Activated CD4-positive, alpha-beta memory T cell treated with anti-CD3 and anti-CD28 coated beads, Interleukin-2, amount 10 ng/mL, durations not matched to agents 7 days and 5 days (primary cell): ENCODE measurements at regions not wholly inside any gene's neighbourhood (a gene's known extent, or its start where the extent isn't known, plus 50 kb on each side); places are given as distances from the start of the nearest gene placed in this dataset.
"Not testable (repeated sequence)": the region's sequence is repeated elsewhere in the genome, so short reads cannot be mapped to it uniquely, and the experiment has no call there.

Experiments
- CTCF ChIA-PET: fragments of 350-600 bp; sonication (Branson Sonifier 250); formaldehyde crosslinking; loops from one replicate; lab custom pipeline; 2021; ENCODE audit warnings: antibody characterized with exemption, inconsistent platforms; lab: Charles Lee
- POLR2A ChIA-PET: fragments of 350-600 bp; sonication (Branson Sonifier 250); formaldehyde crosslinking; loops from one replicate; lab custom pipeline; 2021; ENCODE audit warnings: antibody characterized with exemption; lab: Charles Lee
- DNase-seq: peaks from one replicate; pipeline ENCODE4 v3.0.0-alpha.2; 2020
- H3K27ac Mint-ChIP-seq: one replicate; pipeline ENCODE4 v1.8.0; 2021; ENCODE audit warnings: mild to moderate bottlenecking, mixed read lengths
- H3K27me3 Mint-ChIP-seq: one replicate; pipeline ENCODE4 v1.8.0; 2021; ENCODE audit warnings: mixed read lengths
- H3K36me3 Mint-ChIP-seq: one replicate; pipeline ENCODE4 v1.8.0; 2021; ENCODE audit warnings: low read depth, mixed read lengths
- H3K4me1 Mint-ChIP-seq: one replicate; pipeline ENCODE4 v1.8.0; 2021; ENCODE audit warnings: mixed read lengths
- H3K4me3 Mint-ChIP-seq: one replicate; pipeline ENCODE4 v1.8.0; 2021; ENCODE audit warnings: mild to moderate bottlenecking, mixed read lengths
- H3K9me3 Mint-ChIP-seq: one replicate; pipeline ENCODE4 v1.8.0; 2021; ENCODE audit warnings: mixed read lengths

DNA sequence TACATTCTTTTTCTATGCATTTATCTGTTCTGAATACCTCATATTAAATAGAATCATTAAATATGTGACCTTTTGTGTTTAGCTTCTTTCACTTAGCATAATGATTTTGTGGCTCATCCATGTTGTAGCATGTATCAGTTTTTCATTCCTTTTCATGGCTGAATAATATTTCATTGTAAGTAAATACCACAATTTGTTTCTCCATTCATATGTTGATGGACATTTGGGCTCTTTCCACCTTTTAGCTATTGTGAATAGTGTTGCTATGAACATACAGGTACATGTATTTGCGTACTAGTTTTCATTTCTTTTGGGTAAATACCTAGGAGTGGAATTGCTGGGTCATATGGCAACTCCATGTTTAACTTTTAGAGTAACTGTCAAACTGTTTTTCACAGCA, 85.1 kb downstream of the GNL3L start:
- H3K4me3 Mint-ChIP-seq: no peak overlapping the region
- H3K27me3 Mint-ChIP-seq: no peaks in the 10 kb centered on the region
- H3K4me1 Mint-ChIP-seq: no peaks in the 10 kb centered on the region
- ChIA-PET CTCF (no interaction called here), POLR2A (no interaction called here)
- no peak for DNase-seq
- no peak overlapping the region for H3K27ac Mint-ChIP-seq
- H3K9me3 Mint-ChIP-seq: peaks cover 1% of the 10 kb centered on the region
- peaks cover 16% of the 10 kb centered on the region for H3K36me3 Mint-ChIP-seq

DNA sequence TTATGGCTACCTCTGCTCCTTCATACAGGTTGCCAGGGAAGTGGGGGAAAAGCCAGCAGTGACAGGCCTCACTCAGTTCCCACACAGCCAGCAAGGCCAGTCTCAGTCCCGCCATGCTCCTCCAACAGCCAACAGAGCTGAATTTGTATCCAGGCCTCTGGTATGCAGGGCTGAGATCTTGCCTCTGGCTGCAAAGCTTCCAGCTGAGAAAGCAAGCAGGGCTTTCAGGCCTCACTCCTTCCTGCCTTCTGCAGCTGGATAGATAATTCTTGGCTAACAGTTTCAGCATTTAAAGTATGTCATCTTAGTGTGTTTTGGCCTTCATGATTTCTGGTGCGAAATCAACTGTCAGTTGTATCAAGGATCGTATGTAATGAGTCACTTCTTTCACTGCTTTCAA, 103.6 kb downstream of the GNL3L start:
- H3K27me3 Mint-ChIP-seq: peaks cover 3% of the 10 kb centered on the region
- no peak overlapping the region for H3K27ac Mint-ChIP-seq
- H3K4me1 Mint-ChIP-seq: peaks cover under 1% of the 10 kb centered on the region
- no peak overlapping the region for H3K4me3 Mint-ChIP-seq
- ChIA-PET POLR2A (no interaction called here), CTCF (no interaction called here)
- peaks cover 18% of the 10 kb centered on the region for H3K9me3 Mint-ChIP-seq
- DNase-seq: no peak
- no peaks in the 10 kb centered on the region for H3K36me3 Mint-ChIP-seq

- Mint-ChIP-seq H3K4me1 (peaks cover 9% of the 10 kb centered on the region), H3K4me3 (peak overlapping the region; percentile 87), H3K36me3 (no peaks in the 10 kb centered on the region), H3K27me3 (no peaks in the 10 kb centered on the region), H3K27ac (peak overlapping the region; percentile 98), H3K9me3 (peaks cover 2% of the 10 kb centered on the region)
- CTCF ChIA-PET: interaction anchor here (0.9 to 1.9 kb wide), 5 partner anchors 110 to 521 kb away, joined by 3 to 9 read pairs (median 5); partner anchors contain the start of genes APEX2 and GNL3L
- DNase-seq: no peak
- POLR2A ChIA-PET: interaction anchor here (0.7 to 2.2 kb wide), 18 partner anchors 96 to 1414 kb away, joined by 3 to 28 read pairs (median 6); partner anchors contain the start of genes APEX2, FAM120C, GNL3L and HUWE1
Measured at GRCh38 chrX:54639018-54639345, 109.0 kb downstream of the GNL3L start.

- ChIA-PET CTCF (interaction anchor here (0.9 to 1.9 kb wide), 6 partner anchors 110 to 521 kb away, joined by 3 to 9 read pairs (median 5); partner anchors contain the start of genes APEX2 and GNL3L), POLR2A (interaction anchor here (0.7 to 2.2 kb wide), 18 partner anchors 96 to 1415 kb away, joined by 3 to 28 read pairs (median 6); partner anchors contain the start of genes APEX2, FAM120C, GNL3L and HUWE1)
- Mint-ChIP-seq H3K4me1 (peaks cover 9% of the 10 kb centered on the region), H3K9me3 (peaks cover 2% of the 10 kb centered on the region), H3K4me3 (peak overlapping the region; percentile 87), H3K27ac (peak overlapping the region; percentile 98), H3K36me3 (no peaks in the 10 kb centered on the region), H3K27me3 (no peaks in the 10 kb centered on the region)
- peak; percentile 94 for DNase-seq
Measured at GRCh38 chrX:54639346-54640102, 109.5 kb downstream of the GNL3L start.

DNA sequence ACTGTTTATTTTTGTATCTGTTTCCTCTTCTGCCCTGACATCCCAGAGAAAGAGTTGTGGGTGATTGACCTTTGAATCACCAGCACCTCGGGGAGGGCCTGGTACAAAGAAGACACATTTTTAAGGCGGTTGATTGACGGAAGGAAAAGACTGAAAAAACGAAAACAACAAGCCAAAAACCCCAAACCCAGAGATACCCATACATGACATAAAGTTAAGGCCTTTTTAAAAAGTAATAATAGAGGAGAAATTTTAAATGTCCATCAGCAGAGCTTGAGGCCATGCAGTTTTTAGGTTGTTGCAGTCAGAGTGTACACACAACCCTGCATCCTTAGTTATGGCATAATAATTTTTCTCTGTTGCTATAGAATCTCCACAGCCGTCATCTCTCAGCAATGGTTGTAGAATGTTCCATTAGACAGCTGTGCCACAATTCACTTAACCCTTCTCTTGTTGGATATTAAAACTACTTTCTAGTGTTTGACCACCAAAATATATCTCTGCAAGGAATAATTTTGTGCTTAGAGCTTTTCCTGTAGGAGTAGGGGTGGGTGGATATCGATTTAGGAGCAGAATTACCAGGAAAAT, 110.2 kb downstream of the GNL3L start:
- CTCF ChIA-PET: interaction anchor here (0.9 to 1.9 kb wide), 7 partner anchors 111 to 520 kb away, joined by 3 to 9 read pairs (median 5); partner anchors contain the start of genes APEX2 and GNL3L
- POLR2A ChIA-PET: interaction anchor here (0.9 to 2.2 kb wide), 17 partner anchors 110 to 1415 kb away, joined by 3 to 28 read pairs (median 6); partner anchors contain the start of genes APEX2, FAM120C, GNL3L and HUWE1
- H3K9me3 Mint-ChIP-seq: no peaks in the 10 kb centered on the region
- no peaks in the 10 kb centered on the region for H3K36me3 Mint-ChIP-seq
- H3K27ac Mint-ChIP-seq: peak overlapping the region; percentile 98
- no peaks in the 10 kb centered on the region for H3K27me3 Mint-ChIP-seq
- peak overlapping the region; percentile 87 for H3K4me3 Mint-ChIP-seq
- DNase-seq: no peak
- peaks cover 9% of the 10 kb centered on the region for H3K4me1 Mint-ChIP-seq

- H3K4me1 Mint-ChIP-seq: peaks cover 9% of the 10 kb centered on the region
- no peak for DNase-seq
- no peaks in the 10 kb centered on the region for H3K9me3 Mint-ChIP-seq
- ChIA-PET POLR2A (interaction anchor here (1.1 to 2.2 kb wide), 4 partner anchors 110 to 957 kb away, joined by 3 to 28 read pairs (median 12); partner anchors contain the start of genes GNL3L, HUWE1 and TSR2), CTCF (interaction anchor here (1.2 to 1.8 kb wide), 2 partner anchors 146 to 165 kb away, joined by 3 to 5 read pairs; no protein-coding TSS in a partner anchor)
- no peaks in the 10 kb centered on the region for H3K36me3 Mint-ChIP-seq
- H3K27me3 Mint-ChIP-seq: no peaks in the 10 kb centered on the region
- no peak overlapping the region for H3K4me3 Mint-ChIP-seq
- no peak overlapping the region for H3K27ac Mint-ChIP-seq
Measured at GRCh38 chrX:54640736-54641135, 110.7 kb downstream of the GNL3L start.

DNA sequence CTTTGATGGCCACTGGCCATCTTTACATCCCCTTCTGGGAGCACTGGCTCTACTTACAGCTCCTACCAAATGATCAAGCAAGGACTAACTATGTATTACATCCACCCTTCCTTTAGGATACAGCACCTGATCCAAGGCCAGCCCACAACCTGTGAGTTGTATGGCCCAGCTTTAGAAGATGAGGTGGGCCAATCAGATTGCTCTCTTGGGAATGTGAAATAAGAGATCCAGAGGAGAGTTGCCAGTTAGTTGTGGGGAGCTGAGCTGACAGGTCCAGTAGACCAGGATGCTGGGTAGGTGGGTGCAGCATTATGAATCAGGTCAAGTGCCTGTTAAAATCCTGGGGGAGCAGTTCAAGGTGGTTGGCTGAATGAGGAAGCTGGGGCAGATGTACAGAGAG, 111.5 kb downstream of the GNL3L start:
- Mint-ChIP-seq H3K4me1 (peaks cover 9% of the 10 kb centered on the region), H3K9me3 (no peaks in the 10 kb centered on the region), H3K36me3 (no peaks in the 10 kb centered on the region), H3K27me3 (no peaks in the 10 kb centered on the region), H3K4me3 (no peak overlapping the region), H3K27ac (no peak overlapping the region)
- ChIA-PET CTCF (no interaction called here), POLR2A (no interaction called here)
- DNase-seq: no peak

- H3K27me3 Mint-ChIP-seq, CTCF ChIA-PET, DNase-seq, POLR2A ChIA-PET, H3K4me3 Mint-ChIP-seq, H3K9me3 Mint-ChIP-seq, H3K4me1 Mint-ChIP-seq, H3K36me3 Mint-ChIP-seq, H3K27ac Mint-ChIP-seq: not testable (repeated sequence)
Measured at GRCh38 chrX:54647607-54648006, 117.6 kb downstream of the GNL3L start.

GRCh38 chrX:54659547-54659946, 129.5 kb downstream of the GNL3L start:
- Mint-ChIP-seq H3K27me3 (no peaks in the 10 kb centered on the region), H3K4me3 (no peak overlapping the region), H3K4me1 (no peaks in the 10 kb centered on the region), H3K27ac (no peak overlapping the region), H3K9me3 (peaks cover 7% of the 10 kb centered on the region), H3K36me3 (no peaks in the 10 kb centered on the region)
- no peak for DNase-seq
- ChIA-PET POLR2A (no interaction called here), CTCF (no interaction called here)

DNA sequence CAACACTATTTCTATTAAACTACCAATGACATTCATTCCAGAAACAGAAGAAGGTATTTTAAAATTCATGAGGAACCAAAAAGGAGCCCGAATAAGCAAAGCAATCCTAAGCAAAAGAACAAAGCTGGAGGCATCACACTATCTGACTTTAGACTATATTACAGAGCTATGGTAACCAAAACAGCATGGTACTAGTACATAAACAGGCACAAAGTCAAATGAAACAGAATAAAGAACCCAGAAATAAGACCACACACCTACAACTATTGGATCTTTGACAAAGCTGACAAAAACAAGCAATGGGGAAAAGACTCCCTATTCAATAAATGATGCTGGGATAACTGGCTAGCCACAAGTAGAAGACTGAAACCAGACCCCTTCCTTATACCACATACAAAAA, 122.3 kb downstream of the ITIH6 start:
- H3K4me3 Mint-ChIP-seq: no peak overlapping the region
- H3K36me3 Mint-ChIP-seq: no peaks in the 10 kb centered on the region
- peaks cover 3% of the 10 kb centered on the region for H3K27me3 Mint-ChIP-seq
- no peak for DNase-seq
- POLR2A ChIA-PET: no interaction called here
- CTCF ChIA-PET: no interaction called here
- H3K27ac Mint-ChIP-seq: no peak overlapping the region
- peaks cover 4% of the 10 kb centered on the region for H3K9me3 Mint-ChIP-seq
- H3K4me1 Mint-ChIP-seq: no peaks in the 10 kb centered on the region

- H3K4me1 Mint-ChIP-seq: no peaks in the 10 kb centered on the region
- DNase-seq: no peak
- CTCF ChIA-PET: no interaction called here
- H3K9me3 Mint-ChIP-seq: no peaks in the 10 kb centered on the region
- H3K27ac Mint-ChIP-seq: no peak overlapping the region
- POLR2A ChIA-PET: no interaction called here
- no peaks in the 10 kb centered on the region for H3K27me3 Mint-ChIP-seq
- no peak overlapping the region for H3K4me3 Mint-ChIP-seq
- no peaks in the 10 kb centered on the region for H3K36me3 Mint-ChIP-seq
Measured at GRCh38 chrX:54695231-54695630, 102.8 kb downstream of the ITIH6 start.

DNA sequence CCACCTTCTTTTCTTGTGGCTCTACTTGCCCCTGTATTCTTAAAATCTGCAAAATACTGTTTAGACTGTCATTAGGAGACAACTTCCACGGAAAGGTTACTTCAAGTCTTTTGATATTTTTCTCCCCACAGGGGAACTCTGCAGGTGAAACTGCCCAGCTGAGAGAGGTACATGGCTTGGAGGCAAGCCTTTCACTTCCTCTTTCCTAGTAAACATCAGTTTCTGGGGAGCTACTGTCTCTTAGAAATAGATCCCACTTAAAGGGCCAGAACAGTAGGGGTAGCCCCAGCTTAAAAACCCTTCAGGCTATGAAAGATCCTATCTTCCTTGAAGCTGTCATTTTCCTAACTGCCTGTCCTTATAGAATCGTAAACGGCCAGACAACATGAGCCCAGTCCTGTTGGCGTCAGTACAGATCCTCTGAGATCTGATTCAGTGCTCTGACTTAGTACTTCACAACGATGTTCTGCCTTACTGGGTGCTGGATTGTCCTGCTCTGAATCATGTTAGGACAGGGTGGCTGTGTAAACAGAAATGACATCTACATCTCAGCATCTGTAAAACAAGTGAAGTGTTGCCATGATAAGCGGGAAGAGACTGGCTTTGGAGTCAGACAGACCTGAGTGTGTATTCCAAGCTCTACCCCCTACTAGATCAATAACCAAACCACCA, 102.1 kb downstream of the ITIH6 start:
- no peak for DNase-seq
- H3K36me3 Mint-ChIP-seq: no peaks in the 10 kb centered on the region
- H3K27me3 Mint-ChIP-seq: no peaks in the 10 kb centered on the region
- H3K4me3 Mint-ChIP-seq: no peak overlapping the region
- H3K4me1 Mint-ChIP-seq: no peaks in the 10 kb centered on the region
- ChIA-PET CTCF (no interaction called here), POLR2A (no interaction called here)
- H3K27ac Mint-ChIP-seq: no peak overlapping the region
- H3K9me3 Mint-ChIP-seq: no peaks in the 10 kb centered on the region
